G401.6 (cell line): ENCODE measurements at regions not wholly inside any gene's neighbourhood (a gene's known extent, or its start where the extent isn't known, plus 50 kb on each side); places are given as distances from the start of the nearest gene placed in this dataset.

Experiments
- FAIRE-seq: peaks from 2 replicates; lab custom pipeline; 2012; peaks lifted over from hg19 to GRCh38; lab: Jason Lieb, UNC

GRCh38 chr15:62989366-62990055 is 53.0 kb upstream of the TPM1 start:
- FAIRE-seq, result peak; percentile 17

- FAIRE-seq, result no peak
These were observed 50.8 kb upstream of the TPM1 start for GRCh38 chr15:62991698-62992097.

- FAIRE-seq, result peak; percentile 100
These were observed 50.2 kb upstream of the TPM1 start for GRCh38 chr15:62992302-62992701.
